GM19324 (cell line): ENCODE measurements at regions not wholly inside any gene's neighbourhood (a gene's known extent, or its start where the extent isn't known, plus 50 kb on each side); places are given as distances from the start of the nearest gene placed in this dataset.
"Not testable (repeated sequence)": the region's sequence is repeated elsewhere in the genome, so short reads cannot be mapped to it uniquely, and the experiment has no call there.

Source experiments
- ATAC-seq: cut with Tn5 transposase; IDR thresholded peaks from one replicate; pipeline ENCODE4 v1.9.1; 2021; ENCODE audit warnings: mild to moderate bottlenecking, moderate library complexity; ENCODE audit not compliant: unreplicated experiment, low FRiP score

DNA sequence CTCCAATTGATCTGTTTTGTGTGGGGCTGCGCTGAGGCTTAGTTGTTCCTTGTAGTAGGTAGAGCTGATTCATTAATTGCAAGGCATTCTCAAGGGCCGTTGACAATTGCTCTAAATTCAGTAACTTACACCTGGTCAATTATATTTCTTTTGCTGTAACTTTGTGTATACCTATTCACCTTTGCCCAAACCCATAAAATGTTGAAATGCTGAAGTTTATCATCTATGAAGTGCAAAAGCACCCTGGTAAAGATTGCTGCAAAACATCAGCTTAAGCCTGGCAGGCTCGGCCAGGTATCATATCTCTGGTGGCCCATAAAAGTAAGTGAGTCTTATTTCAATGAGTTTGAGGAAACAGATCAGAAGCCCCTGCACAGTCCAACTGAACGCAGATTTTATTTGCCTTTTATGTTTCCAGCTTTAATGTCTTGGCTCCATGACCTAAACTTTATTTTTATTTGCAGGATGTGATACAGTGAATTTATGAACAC, 203.6 kb upstream of the SLCO3A1 start:
- no peak for ATAC-seq

DNA sequence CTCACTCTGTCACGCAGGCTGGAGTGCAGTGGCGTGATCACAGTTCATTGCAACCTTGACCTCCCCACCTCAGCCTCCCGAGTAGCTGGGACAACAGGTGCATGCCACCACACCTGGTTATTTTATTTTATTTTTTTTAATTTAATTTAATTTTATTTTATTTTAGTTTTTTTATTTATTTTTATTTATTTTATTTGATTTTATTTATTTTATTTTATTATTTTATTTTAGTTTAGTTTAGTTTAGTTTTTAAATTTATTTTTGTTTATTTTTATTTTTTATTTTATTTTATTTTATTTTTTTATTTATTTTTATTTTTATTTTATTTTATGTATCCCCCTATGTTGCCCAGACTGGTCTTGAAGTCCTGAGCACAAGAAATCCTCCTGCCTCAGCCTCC, 202.3 kb upstream of the SLCO3A1 start:
- ATAC-seq = no peak

DNA sequence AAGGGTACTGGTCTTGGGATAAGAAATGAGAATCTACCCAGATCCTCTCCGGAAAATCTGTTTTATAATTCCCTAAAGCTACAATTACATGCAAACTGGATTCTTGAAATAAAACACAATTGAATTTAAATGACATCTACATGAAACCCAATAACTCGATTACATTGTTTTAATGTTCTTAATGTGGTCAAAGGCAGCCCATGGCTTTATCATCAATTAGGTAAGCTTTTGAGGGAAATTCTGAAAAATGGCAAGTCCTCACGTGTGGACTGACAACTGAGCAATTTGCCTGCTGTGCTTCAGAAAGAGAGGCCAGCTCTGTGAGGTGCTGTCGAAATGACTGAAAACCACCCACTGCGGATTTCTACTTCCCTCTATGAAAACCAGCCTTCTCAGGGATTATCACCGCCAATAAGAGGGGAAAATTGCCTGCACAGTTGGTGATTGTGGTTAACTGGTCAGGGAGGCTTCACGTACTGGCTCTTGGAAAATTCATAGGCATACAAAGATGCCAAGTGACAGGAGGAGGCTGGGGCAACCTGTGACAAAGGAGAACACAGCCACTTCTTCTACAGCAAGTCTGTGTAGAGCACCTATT, 200.8 kb upstream of the SLCO3A1 start:
- no peak for ATAC-seq

DNA sequence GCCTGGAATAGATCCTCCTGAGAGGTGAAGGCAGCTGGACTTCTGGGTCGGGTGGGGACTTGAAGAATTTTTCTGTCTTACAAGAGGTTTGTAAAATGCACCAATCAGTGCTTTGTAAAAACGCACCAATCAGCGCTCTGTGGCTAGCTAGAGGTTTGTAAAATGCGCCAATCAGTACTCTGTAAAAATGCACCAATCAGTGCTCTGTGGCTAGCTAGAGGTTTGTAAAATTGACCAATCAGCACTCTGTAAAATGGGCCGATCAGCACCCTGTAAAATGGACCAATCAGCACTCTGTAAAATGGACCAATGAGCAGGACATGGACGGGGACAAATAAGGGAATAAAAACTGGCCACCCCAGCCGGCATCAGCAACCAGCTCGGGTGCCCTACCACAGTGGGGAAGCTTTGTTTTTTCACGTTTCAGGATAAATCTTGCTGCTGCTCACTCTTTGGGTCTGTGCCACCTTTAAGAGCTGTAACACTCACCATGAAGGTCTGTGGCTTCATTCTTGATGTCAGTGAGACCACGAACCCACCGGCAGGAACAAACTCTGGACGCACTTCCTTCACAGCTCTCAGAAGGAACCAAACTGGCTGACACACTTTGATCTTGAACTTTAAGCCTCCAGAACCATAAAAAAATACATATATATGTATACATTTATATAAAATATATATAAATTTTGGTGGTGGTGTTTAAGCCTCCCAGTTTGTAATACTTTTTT, 197.8 kb upstream of the SLCO3A1 start:
- ATAC-seq = not testable (repeated sequence)

DNA sequence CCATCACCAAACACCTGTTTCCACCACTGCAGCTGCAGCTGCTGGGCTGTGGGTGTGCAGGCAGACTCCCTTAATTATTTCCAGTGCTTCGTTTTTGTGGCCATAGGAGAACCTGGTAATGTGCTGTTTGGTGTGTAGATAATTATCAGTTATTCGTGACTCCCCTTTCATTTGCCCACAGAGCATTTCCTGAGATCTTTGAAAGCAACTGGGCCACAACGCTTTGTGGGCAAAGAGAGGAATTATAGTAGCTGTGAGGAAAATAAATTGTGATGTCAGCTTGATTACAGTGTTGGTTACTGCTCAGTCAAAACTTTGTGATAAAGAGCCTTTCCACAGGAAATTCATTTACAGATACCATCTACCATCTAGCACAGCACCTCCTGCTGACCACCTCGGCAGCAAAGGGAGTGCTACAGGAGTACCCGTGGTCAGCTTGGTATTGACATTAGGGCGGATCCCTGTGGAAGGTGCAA, 193.3 kb upstream of the SLCO3A1 start:
- ATAC-seq = no peak

DNA sequence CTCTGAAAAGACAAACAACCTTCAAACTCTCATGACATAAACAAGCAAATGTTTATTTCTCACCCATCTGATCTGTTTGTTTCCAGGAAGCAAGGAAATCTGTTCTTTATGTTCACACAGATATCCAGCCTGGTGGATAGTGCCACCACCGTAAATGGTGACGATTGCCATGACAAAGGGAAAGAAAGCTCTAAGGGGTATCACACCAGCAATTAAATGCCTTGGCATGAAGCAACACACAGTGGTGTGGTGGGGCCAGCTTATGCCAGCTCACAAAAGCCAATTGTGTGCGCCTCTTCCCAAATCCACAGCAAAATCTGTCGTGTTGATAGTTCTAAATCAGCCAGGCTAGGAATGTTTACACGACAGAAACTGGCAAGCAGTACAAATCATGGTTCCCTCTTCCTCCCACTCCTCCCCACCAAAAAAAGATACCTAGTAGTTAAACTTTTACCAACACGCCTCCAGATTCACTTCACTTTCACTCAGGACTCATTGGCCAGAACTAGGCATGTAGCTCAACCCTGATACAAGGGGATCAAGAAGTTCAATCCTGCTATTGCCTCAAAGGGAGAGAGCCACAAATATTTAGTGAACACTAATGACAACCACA, 189.2 kb upstream of the SLCO3A1 start:
- ATAC-seq = no peak

DNA sequence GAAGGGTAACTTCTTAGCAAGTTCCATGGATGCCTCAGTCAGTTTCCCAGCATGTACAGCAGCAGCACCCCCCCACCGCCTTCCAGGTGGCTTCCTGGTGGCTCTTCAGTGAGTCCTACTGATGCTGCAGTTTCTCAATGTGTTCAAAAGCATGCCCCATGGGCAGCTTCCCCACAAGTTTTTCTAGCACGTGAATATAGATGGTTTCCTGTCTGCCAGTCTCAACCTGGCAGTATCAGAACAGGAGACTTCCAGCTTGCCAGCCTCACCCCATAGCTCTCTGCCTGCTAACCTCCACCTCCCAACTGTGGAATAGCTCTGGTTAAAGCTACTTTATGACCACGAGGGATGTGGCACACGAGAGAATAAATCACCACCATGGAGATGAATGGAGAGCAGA, 188.3 kb upstream of the SLCO3A1 start:
- ATAC-seq = no peak

DNA sequence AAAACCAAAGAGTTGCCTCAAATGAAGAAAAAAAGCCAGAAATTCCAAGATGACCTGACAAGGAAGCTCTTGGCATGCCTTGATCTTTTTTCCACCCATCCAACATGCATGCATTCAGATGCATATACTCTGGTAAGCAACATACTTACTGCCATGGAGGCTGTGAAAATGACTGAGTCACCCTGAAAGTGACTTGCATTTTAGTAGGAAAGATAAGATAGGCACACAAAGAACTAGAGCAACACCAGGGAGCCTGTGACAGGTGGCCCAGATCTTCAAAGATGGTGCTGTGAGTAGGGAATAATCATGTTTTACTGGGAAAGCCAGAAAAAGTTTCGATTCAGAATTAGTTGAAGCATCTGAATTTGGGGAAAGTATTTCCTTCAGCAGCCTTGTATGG, 185.1 kb upstream of the SLCO3A1 start:
- no peak for ATAC-seq

DNA sequence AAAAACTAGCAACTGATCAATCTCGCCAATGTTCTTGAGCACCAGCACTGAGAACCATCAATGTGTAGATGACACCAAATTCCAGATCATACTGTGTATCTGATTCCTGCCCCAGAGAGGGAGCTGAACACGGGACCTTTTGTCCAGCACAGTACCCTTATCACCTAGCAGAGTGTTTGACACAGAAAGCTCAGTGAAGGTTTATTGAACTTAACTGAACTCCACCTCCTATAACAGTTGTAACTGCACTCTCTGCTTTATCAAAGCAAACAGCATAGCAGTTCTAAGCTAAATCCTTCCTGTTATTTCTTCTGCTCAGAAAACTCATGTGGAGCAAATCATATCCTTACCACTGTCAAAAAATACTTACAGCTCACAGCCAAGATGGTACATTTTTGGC, 183.4 kb upstream of the SLCO3A1 start:
- ATAC-seq = no peak

DNA sequence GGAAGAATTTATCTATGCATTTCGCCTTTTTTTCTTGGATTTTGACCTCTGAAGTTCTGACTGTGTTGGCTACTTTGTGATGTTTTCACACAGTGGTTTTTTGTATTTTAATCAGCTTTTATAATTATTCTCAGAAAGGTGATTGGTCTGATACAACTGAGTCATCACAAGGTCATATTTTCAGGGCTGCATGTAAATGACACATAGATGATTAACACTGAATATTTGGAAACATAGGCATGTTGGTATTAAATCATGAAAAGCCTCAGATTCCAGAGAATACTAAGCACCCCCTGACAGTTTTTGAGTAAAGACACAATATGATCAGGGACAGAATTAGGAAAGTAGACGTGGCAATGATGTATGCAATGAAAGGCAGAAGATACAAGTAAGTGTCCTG, 175.5 kb upstream of the SLCO3A1 start:
- ATAC-seq = no peak

DNA sequence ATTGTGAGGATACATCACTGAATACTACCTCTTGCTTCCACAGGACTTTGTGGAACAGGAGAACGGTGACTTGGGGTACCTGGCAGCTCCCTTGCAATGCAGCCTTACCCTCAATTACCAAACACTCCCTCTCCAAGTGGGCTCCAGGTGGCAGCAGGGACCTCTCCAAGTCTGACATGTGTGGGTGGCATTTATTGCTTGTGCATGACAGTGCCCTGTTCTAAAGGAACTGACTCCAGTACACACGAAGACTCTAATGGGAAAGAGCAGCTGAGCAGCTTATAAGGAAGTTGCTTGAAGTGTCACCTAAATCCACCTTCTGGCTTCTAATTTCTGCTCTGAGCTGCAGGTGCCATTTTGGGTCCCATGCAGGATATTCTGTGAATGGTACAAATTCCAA, 174.1 kb upstream of the SLCO3A1 start:
- ATAC-seq = no peak

DNA sequence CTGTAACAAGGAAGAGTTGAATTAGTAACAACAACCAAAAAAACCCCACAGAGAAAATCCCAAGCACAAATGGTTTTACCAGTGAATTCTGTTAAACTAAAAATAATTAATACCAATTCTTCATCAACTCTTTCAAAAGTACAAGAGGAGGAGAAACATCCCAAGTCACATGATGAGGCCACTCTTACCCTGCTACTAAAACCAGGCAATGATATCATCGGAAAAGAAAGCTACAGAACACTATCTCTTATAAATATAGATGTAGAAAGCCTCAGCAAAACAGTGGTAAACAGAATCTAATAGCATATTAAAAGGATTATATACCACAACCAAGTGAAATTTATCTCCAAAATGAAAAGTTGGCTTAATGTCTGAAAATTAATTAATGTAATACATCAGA, 168.1 kb upstream of the SLCO3A1 start:
- ATAC-seq = no peak

DNA sequence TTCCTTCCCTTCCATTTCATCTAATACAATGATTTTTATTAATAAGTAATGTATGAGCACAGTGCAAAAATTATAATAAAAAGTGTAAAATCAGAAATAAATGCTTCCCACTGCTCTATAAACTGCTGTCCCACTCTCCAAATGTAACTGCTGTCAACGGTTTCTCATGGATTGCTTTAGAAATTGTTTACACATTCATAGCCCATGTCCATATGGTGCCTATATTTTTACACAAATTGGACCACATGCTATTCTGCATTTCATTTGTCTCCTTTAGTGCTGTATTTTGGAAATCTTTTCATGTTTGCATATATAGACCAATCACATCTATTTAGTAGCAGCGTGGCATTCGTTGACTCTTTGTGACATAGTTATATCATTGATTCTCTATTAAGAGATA, 164.7 kb upstream of the SLCO3A1 start:
- ATAC-seq = no peak

DNA sequence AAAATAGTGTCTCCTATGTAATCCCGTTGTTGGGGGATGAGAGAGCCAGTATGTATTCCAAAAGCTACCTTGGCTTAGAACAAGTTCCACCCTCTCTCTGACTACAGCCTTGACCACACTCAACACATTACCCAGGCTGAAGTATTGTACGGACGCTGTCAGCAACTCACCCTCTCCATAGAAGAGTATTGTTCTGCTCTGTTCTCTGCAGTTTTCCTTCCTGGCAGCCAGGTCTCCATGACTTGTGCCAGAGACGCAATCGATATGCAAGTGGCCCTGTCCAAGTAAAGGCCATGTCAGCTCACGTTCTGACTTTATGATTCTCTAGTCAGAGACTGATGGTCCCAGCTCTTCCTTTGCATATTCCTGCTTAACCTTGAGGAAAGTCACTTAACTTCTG, 164.1 kb upstream of the SLCO3A1 start:
- no peak for ATAC-seq

DNA sequence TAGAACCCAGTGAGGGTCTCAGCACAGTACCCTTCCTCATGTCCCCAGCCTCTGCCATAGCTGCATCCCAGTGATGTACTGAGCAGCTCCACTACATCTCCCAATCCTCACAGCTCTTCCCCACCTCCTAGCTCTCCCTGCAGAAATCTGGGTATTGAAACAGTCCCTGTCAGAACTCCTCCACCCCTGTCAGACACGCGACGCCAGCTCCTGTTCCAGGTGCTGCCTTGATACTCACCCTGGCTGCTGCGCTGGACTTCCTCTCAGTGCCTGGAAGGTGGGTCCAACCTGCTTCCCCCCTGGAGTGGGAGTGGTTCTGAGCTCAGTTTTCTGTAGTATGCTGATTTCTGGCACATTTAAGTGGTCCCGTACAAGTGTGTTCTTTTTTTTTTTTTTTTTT, 160.9 kb upstream of the SLCO3A1 start:
- no peak for ATAC-seq

DNA sequence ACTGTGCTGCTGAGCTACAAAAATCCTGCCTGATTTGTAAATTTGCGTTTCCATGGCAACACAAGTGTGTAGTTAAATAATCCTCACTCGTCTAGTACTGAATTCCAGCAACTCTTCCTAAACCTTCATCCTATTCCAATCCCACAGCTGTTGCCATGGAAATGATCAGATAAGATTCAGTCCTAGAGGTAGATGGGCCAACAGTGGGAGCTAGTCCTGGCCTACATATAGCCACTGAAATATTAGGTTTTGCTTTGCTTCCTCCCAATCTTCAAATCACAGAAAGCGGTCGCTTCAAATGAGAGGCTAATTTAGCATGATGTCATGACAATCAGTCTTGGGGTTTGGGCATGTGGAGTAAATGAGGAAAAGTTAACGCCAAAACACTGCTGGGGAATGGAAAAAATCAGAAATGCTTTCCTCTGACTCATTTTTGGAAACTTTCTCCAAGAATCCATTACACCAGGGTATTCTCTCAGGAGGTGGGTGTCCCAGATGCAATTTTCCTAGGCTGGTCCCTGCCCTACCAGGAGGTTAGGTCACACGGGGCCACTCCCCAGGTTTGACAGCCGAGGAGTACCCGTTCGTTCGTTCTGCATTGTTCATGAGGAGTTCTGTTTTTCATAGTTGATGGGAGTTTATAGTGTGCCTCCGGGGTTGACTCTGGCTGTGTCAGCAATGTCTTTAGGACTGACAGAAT, 159.2 kb upstream of the SLCO3A1 start:
- ATAC-seq = no peak

DNA sequence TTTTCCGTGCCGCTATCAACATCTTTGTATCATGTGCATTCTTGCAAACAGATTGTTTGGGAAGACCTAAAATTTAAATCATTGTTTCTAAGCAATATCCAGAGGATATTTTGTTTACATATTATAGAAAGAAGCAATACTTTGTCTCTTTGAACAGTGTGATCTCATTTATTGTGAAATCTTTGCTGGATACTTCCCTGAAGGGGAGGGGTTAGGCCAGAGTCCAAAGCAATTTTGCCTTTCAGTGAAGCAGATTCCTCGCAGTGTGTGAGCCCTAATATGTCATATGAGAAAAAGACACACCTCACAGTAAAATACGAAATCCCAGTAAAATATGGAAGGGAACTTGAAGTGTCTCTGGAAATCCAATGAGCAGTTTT, 158.7 kb upstream of the SLCO3A1 start:
- ATAC-seq = no peak

DNA sequence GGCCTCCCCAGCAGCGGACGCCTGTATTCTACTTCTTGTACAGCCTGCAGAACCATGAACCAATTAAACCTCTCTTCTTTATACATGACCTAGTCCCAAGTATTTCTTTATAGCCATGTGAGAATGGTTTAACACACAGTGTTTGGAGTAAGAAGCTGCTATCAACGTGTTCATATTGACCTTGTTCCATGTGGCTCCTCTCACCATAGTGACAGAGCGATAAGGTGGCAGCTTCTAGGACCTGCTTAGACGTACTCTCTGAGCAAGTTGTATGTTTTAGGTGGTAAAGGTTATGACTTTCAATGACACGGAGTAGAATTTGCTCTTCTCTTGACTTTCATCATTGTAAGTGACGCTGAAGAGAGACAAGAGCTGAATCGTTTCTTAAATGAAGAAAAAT, 157.7 kb upstream of the SLCO3A1 start:
- no peak for ATAC-seq

DNA sequence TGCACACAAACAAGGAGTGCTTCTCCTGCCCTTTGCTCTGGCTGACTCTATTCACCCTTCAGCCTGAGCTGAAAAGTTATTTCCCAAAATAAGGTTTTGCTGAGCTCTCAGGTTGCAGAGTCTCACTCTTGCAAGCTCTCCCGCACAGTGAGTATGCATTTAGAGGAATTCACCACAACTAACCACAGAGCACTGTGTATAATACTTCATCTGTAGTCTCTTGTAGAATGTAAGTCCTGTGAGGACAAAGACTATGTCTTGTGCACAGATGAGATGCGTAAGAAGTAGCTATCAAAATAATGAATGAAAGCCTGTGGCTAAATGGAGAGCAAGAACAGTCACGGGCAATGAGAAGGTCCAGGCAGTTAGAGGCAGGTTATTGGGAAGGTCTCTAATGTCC, 156.5 kb upstream of the SLCO3A1 start:
- no peak for ATAC-seq

DNA sequence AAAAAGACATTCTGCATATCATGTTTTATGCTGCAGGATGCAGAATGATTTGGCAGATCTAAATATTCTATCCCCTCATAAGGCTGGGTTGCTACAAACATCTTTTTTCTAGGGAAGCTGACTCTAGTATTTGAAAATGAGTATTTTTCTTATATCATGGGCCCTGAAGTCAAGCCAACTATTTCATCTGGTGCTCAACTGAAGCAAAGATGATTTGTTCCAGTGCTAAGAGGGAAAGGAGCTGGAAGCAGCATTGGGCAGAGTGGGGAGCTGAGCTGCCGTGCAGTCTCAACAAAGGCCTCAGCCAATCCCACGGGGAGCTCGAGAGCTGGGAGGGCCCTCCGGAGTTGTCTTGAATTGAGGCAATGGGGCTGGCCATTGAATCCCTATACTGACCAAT, 155.3 kb upstream of the SLCO3A1 start:
- no peak for ATAC-seq

DNA sequence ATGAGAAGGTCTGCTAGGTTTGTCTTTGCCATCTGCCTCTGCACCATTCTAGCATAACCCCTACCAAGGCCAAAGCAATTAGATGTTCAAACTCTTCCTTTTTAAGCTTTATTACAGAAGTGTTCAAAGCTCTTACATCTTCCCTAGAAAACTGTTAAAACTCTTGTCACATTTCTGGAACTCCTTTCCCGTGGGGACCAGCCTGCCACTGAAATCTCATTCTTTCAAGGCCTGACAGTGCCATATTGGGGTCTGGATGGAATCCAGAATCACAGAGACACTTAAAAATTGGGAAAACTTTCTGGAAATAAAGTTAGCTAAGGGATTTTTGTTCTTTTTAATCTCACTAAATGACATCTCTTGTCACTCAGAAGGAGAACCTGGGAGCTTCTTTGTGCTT, 153.8 kb upstream of the SLCO3A1 start:
- no peak for ATAC-seq
